ENCODE measurements at regions not wholly inside any gene's neighbourhood (a gene's known extent, or its start where the extent isn't known, plus 50 kb on each side); places are given as distances from the start of the nearest gene placed in this dataset.

- Mint-ChIP-seq H3K4me3 (no peak overlapping the region), H3K36me3 (ENCODE audit: low read depth) (peaks cover 5% of the 10 kb centered on the region), H3K9me3 (peaks cover 19% of the 10 kb centered on the region), H3K4me1 (peaks cover 7% of the 10 kb centered on the region), H3K27ac (peak overlapping the region; percentile 92 to 94 (median 93)), H3K27me3 (ENCODE audit: low read depth) (no peaks in the 10 kb centered on the region)
- no peak for TF ChIP-seq CTCF (IDR thresholded peaks at IDR 0.05; ENCODE audit: unreplicated experiment in 3 of 3)
Measured at GRCh38 chr7:12942609-12943008, 255.2 kb downstream of the ARL4A start.

- Mint-ChIP-seq H3K27ac (peak overlapping the region; percentile 48 to 94 (median 93)), H3K27me3 (ENCODE audit: low read depth) (no peaks in the 10 kb centered on the region), H3K4me3 (no peak overlapping the region), H3K4me1 (peaks cover 7% of the 10 kb centered on the region), H3K9me3 (peaks cover 8% of the 10 kb centered on the region), H3K36me3 (ENCODE audit: low read depth) (peaks cover 5% of the 10 kb centered on the region)
- no peak for TF ChIP-seq CTCF (IDR thresholded peaks at IDR 0.05; ENCODE audit: unreplicated experiment in 3 of 3)
Measured at GRCh38 chr7:12943781-12944180, 256.3 kb downstream of the ARL4A start.

- no peaks in the 10 kb centered on the region for H3K27me3 Mint-ChIP-seq (ENCODE audit: low read depth)
- no peak for TF ChIP-seq CTCF (IDR thresholded peaks at IDR 0.05; ENCODE audit: unreplicated experiment in 3 of 3)
- H3K9me3 Mint-ChIP-seq, result peaks cover 3% of the 10 kb centered on the region
- H3K36me3 Mint-ChIP-seq (ENCODE audit: low read depth), result no peaks in the 10 kb centered on the region
- no peak overlapping the region for H3K27ac Mint-ChIP-seq
- peaks cover 17% of the 10 kb centered on the region for H3K4me1 Mint-ChIP-seq
- H3K4me3 Mint-ChIP-seq, result no peak overlapping the region
Measured at GRCh38 chr7:12945901-12946300, 258.5 kb downstream of the ARL4A start.

GRCh38 chr7:12947465-12947864, 260.0 kb downstream of the ARL4A start:
- Mint-ChIP-seq H3K27me3 (ENCODE audit: low read depth) (no peaks in the 10 kb centered on the region), H3K4me3 (no peak overlapping the region), H3K9me3 (no peaks in the 10 kb centered on the region), H3K27ac (no peak overlapping the region), H3K4me1 (peaks cover 13% of the 10 kb centered on the region), H3K36me3 (ENCODE audit: low read depth) (no peaks in the 10 kb centered on the region)
- TF ChIP-seq CTCF (IDR thresholded peaks at IDR 0.05; ENCODE audit: unreplicated experiment in 3 of 3), result no peak

GRCh38 chr7:12949060-12949931, 261.9 kb downstream of the ARL4A start:
- no peaks in the 10 kb centered on the region for H3K9me3 Mint-ChIP-seq
- H3K36me3 Mint-ChIP-seq (ENCODE audit: low read depth), result no peaks in the 10 kb centered on the region
- no peak overlapping the region for H3K4me3 Mint-ChIP-seq
- H3K4me1 Mint-ChIP-seq, result peaks cover 9% of the 10 kb centered on the region
- peak overlapping the region; percentile 53 to 75 (median 71) for H3K27ac Mint-ChIP-seq
- no peaks in the 10 kb centered on the region for H3K27me3 Mint-ChIP-seq (ENCODE audit: low read depth)
- no peak for TF ChIP-seq CTCF (IDR thresholded peaks at IDR 0.05; ENCODE audit: unreplicated experiment in 3 of 3)

- Mint-ChIP-seq H3K27me3 (ENCODE audit: low read depth) (no peaks in the 10 kb centered on the region), H3K4me3 (no peak overlapping the region), H3K9me3 (no peaks in the 10 kb centered on the region), H3K36me3 (ENCODE audit: low read depth) (no peaks in the 10 kb centered on the region), H3K4me1 (peaks cover 15% of the 10 kb centered on the region), H3K27ac (no peak overlapping the region)
- no peak for TF ChIP-seq CTCF (IDR thresholded peaks at IDR 0.05; ENCODE audit: unreplicated experiment in 3 of 3)
Measured at GRCh38 chr7:12951397-12951801, 264.0 kb downstream of the ARL4A start.
